ENCODE measurements at regions not wholly inside any gene's neighbourhood (a gene's known extent, or its start where the extent isn't known, plus 50 kb on each side); places are given as distances from the start of the nearest gene placed in this dataset.

GRCh38 chr6:170082531-170083187 lies 208.2 kb downstream of the DLL1 start:
- no peak for DNase-seq

DNA sequence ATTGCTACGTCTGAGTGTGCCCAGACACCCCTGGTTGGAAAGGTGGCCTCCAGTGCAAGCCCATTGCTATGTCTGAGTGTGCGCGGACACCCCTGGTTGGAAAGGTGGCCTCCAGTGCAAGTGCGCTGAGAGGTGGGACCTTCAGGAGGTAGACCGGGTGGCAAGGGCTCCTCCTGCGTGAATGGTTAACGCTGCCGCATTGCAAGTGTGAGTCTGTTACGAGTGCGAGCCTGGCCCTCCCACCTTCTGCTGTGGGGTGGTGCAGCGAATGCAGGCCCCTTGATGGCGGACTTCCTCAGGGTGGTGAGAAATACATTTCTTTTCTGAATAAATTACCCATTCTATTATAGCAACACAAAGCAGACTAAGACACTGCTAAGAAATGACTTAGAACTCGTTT lies 208.8 kb downstream of the DLL1 start:
- DNase-seq: no peak

GRCh38 chr6:170081556-170081955 lies 209.3 kb downstream of the DLL1 start:
- DNase-seq: no peak

DNA sequence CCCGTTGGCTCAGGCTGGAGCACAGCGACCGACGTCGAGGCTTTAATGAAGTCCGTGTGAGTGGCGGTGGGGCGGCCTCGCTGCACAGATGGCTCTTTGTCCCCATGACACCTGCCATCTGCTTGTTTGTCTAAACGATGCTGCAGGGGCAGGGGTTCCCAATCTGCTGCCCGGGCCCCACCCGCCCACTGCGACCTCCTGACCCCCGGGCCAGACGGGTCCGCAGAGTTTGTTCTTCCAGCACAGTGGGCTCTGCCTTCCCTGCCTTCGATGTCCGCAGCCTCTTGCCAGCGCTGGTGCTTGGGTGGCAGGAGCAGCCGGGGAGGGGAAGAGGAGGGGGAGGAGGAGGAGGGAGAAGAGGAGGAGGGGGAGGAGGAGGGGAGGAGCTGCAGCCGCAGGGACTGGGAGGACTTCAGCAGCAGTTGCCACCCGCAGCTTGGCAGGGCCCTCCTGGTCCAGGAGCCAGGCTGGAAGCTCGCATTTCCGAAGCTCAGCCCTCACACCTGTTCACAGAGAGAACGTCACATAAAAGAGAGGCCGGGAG lies 210.0 kb downstream of the DLL1 start:
- no peak for DNase-seq

GRCh38 chr6:170080169-170080827 lies 210.6 kb downstream of the DLL1 start:
- DNase-seq: no peak

DNA sequence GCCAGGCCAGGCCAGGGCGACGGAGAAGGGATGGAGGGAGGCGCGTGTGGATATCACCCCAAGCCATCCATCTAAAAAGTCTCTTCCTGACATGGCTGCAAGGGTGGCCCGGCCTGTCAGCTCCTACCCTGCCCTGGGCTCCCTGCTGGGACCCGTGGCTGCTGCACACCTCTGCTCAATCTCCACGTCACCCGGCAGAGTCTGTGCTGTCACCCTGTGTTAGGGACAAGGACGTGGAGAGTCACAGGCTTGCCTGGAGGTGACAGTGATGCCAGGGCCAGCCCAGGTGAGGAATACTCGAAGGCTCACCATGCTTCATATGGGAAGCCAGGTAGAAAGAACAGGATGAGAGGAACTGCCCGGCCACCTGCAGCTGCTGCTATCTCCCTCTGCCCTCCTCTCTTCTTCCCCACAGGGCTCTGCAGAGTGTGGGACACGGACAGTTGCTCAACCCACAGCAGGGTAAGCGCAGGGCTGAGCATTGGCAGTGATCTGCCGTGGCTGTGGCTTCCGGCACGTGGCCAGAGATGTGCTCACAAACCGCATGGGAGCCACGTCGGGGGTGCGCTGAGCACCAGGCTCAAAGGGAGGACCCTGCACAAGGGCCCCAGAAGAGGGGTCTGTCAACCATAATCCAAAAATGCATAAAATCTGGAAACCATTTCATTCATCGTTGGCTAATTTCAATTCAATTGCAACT lies 214.3 kb downstream of the DLL1 start:
- DNase-seq: no peak

DNA sequence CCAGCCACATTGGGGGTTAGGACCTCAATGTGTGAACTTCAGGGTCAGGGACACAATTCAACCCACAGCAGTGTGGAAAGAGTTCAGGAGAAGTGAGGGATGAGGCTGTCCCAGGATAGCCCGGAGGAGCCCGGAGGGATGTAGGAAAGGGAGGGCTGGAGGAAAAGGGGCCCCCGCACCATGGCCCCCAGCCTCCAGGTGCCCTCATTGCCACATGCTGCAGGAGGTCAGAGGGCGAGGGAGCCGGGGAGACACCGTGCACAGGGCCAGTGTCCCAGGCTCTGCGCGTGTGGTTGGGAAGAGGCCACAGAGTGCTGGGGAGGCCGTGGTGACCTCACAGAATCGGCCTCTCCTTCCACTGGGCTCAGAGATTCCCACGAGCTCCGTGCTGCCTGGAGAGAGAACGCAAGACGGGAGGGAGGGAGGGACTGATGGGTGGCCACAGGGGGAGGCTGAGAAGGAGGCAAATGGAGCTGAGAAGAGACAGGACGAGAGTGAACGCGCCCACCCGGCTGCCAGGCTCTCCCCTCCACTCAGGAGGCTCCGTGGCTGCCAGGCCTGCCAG lies 215.1 kb downstream of the DLL1 start:
- DNase-seq: no peak

- no peak for DNase-seq
Measured at GRCh38 chr6:170074907-170075306, 216.0 kb downstream of the DLL1 start.

GRCh38 chr6:170074435-170074834 lies 216.4 kb downstream of the DLL1 start:
- no peak for DNase-seq

DNA sequence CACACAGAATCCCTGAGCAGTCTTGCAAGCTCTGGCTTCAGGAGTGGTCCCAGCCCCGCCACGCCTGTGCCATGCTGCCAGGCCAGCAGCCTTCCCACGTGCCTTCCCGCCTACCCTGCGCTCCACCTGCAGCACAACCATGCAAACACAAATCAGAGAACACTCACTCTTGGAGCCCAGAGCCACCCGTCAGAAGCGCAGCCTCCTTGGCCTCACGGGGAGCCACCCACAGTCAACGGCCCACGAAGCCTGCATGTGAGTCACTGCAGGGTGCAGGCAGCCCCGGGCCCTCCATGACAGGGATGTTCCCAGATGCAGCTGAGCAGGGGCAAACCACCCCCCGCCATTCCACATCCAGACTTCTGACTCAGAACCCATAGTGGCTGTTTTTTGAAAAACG lies 217.0 kb downstream of the DLL1 start:
- DNase-seq: no peak

DNA sequence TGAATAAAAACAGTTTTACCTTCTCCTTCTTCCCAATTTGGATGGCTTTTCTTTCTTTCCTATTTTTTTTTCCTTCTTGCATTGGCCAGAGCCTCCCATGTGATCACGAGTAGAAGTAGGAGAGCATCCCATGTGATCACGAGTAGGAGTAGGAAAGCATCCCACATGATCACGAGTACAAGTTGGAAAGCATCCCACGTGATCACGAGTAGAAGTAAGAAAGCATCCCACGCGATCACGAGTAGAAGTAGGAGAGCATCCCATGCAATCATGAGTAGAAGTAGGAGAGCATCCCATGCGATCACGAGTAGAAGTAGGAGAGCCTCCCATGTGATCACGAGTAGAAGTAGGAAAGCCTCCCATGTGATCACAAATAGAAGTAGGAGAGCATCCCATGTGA lies 218.6 kb downstream of the DLL1 start:
- DNase-seq: no peak

DNA sequence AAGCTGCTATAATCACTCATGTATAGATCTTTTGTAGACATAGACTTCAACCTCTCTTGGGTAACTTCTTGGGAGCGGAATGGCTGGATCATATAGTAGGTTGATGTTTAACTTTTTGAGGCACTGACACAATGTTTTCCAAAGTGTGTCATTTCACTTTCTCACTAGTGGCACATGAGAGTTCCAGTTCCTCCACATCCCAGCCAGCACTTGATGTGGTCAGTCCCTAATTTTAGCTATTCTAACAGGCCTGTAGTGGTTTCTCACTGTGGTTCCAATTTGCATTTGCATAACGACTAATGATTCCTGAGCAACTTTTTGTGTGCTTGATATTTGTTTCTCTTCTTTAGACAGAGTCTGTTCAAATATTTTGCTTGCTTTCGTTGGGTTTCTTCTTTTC lies 221.3 kb downstream of the DLL1 start:
- no peak for DNase-seq

DNA sequence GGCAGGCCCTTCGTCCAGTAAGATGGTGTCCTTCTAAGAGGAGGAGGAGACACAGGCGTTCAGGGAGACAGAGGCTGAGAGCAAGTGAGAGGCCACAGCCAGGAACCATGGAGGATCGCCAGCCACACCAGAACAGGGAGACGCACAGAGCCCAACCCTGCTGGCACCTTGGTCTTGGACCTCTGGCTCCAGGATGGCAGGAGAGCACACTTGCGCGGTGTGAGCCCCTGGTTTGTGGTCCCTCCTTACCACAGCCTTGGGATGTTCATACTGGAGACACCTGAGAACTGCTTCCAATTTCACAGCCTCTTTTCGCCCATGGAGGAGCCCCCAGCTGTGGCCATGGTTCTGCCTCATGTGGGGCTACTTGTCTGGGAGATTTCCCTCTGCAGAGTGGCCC lies 222.4 kb downstream of the DLL1 start:
- DNase-seq: no peak

GRCh38 chr6:170067923-170068360 lies 222.9 kb downstream of the DLL1 start:
- no peak for DNase-seq

DNA sequence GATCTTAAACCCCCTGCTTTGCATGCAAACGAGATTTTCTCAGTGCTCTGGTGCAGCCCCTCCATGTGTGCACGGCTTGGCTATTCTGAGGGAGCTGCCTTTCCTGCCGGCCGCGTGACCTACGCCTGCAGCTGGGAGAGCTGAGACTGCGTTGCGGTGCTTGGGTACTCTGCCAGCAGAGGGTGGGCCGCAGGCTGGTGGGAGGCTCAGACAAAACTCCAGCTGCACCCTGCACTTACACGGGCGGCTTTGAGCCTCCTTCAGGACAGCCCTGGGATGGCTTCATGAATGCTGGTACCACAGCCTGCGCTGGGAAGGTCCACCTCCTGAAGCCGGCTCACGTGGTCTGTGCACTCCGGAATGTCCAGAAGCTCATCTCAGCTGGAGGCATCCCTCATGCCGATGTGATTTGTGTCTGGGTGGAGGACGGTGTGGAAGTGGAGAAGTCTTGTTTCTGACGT lies 223.7 kb downstream of the DLL1 start:
- DNase-seq: peak; percentile 27

- no peak for DNase-seq
Measured at GRCh38 chr6:170066679-170067078, 224.2 kb downstream of the DLL1 start.

DNA sequence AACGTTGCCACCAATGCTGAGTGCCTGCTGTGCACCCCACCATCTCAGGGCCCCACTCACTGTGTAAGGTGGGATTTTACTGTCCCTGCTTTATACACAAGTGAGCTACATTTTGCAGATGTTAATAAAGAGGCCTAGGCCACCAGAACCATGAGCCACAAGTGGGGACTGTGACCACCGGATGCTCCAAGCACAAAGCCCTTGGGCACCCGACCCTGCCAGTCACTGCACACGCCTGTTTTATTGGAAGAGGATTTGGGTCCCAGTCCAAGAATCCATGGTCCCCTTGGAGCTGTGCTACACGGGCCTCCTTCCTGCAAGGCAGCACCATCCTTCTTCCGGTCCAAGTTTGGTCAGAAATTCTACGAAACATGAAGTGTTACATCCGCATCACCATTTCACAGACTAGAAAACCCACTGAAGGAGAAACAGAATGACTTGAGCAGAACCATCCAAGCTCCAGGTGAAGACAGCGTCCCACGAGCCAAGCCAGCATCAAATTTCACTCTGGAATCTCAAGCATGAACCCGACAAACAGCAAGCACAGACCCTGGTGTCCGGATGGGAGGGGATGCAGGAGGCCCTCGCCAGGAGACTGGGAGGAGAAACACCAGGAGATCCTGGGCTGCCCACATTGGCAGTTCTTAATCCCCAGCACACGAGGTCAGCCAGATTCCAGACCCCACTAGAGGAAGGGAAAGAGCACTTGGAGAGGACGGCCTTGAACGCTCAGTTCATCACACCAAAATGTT lies 226.9 kb downstream of the DLL1 start:
- no peak for DNase-seq

DNA sequence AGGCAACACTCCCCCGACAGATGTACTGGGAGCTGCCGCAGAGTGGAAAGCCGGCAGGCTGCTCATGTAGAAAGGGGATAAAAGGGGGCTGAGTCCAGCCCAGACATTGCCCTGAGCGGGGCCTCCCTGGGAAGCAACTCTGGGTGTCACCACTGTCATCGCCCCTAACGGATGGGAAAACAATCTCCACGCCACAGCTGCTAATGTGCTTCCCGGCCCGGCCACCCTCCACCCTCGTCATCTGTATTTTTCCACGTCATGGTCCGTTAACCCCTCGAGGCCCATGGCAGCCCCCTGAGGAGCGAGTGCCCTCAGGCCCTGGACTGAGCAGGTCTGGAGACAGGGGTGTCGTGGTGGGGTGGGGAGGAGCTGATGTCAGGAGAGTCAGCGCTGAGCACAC lies 227.4 kb downstream of the DLL1 start:
- no peak for DNase-seq

DNA sequence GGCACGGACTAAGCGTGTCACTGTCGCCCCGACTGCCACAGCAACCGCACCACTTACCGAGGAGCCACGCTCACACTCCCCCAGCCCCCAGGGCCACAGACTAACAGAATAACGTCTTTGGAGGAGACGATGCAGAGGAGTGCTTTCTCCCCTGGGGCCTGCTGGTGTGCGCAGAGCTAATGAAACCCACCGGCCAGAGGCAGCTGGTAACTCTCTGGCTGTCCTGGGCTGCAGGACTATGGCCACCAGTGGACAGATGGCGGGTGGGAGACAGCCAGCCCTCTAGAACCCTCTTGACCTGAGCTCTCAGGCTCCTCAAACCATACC lies 228.0 kb downstream of the DLL1 start:
- DNase-seq: no peak

DNA sequence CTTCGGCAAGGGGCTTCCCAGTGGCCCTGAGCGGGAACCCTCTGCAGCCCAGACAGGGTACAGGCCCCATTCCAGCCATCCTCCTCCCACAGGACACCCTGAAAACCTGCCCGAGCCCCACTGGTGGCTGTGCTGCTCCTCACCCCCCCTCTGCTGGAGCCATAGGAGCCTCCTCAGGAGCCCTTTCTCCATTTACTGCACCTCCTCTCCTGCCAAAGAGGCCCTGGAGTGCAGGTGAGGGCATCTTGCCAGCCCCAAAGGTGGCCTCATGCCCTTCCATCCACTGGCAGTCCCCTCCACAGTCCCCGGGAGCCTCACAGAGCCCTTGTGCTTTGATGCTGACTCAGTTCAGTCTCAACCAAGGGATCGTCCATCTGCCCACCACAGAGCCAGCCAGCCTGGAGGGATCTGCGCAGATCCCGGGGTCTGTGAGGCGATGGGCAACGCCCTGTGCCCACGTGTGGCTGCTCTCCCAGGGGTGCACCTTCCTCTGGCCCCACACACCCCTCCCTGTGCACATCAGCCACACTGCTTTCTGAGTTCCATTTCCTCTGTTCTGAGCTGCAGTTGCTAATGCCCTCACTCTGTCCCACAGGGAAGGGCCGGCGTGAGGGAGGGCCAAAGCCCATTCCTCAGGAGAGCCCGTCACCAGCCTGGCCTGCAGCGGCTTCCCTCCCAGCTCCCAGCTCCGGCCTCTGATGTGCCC lies 228.5 kb downstream of the DLL1 start:
- no peak for DNase-seq

- no peak for DNase-seq
Measured at GRCh38 chr6:170058878-170059485, 231.9 kb downstream of the DLL1 start.
